GM21786 (cell line): ENCODE measurements at regions not wholly inside any gene's neighbourhood (a gene's known extent, or its start where the extent isn't known, plus 50 kb on each side); places are given as distances from the start of the nearest gene placed in this dataset.
A peak's percentile ranks its signal among the peaks of the same experiment; 100 is the strongest.
"Not testable (repeated sequence)": the region's sequence is repeated elsewhere in the genome, so short reads cannot be mapped to it uniquely, and the experiment has no call there.

Experiments
- ATAC-seq: cut with Tn5 transposase; IDR thresholded peaks from one replicate; pipeline ENCODE4 v1.9.1; 2021; ENCODE audit not compliant: unreplicated experiment

GRCh38 chr2:187206471-187206870, 241.6 kb downstream of the CALCRL start:
- no peak for ATAC-seq

GRCh38 chr2:187206071-187206470, 242.0 kb downstream of the CALCRL start:
- ATAC-seq: no peak

GRCh38 chr2:187198136-187198535, 249.9 kb downstream of the CALCRL start:
- ATAC-seq: no peak

GRCh38 chr2:187194049-187194448, 254.0 kb downstream of the CALCRL start:
- peak; percentile 96 for ATAC-seq

- ATAC-seq: no peak
These were observed 259.0 kb downstream of the CALCRL start for GRCh38 chr2:187188783-187189631.

GRCh38 chr2:187187519-187187918, 260.5 kb downstream of the CALCRL start:
- no peak for ATAC-seq

GRCh38 chr2:187180529-187180928, 267.5 kb downstream of the CALCRL start:
- no peak for ATAC-seq

GRCh38 chr2:187178876-187179275, 269.2 kb downstream of the CALCRL start:
- ATAC-seq: not testable (repeated sequence)

GRCh38 chr2:187177253-187177652, 270.8 kb downstream of the CALCRL start:
- no peak for ATAC-seq

- ATAC-seq: no peak
These were observed 273.5 kb downstream of the CALCRL start for GRCh38 chr2:187174582-187174981.

GRCh38 chr2:187171318-187171717, 276.7 kb downstream of the CALCRL start:
- peak; percentile 41 for ATAC-seq

- ATAC-seq: no peak
These were observed 278.2 kb downstream of the CALCRL start for GRCh38 chr2:187169864-187170263.

GRCh38 chr2:187168720-187169713, 279.0 kb downstream of the CALCRL start:
- ATAC-seq: peak; percentile 73

- no peak for ATAC-seq
These were observed 280.6 kb downstream of the CALCRL start for GRCh38 chr2:187167491-187167890.

- no peak for ATAC-seq
These were observed 282.0 kb downstream of the CALCRL start for GRCh38 chr2:187165936-187166610.

GRCh38 chr2:187158452-187158851, 289.6 kb downstream of the CALCRL start:
- ATAC-seq: no peak

GRCh38 chr2:187157046-187157445, 291.0 kb downstream of the CALCRL start:
- ATAC-seq: no peak

GRCh38 chr2:187155476-187155875, 292.6 kb downstream of the CALCRL start:
- no peak for ATAC-seq

GRCh38 chr2:187150670-187151069, 297.4 kb downstream of the CALCRL start:
- ATAC-seq: no peak

GRCh38 chr2:187148059-187148714, 299.2 kb upstream of the ZSWIM2 start:
- ATAC-seq: peak; percentile 57

GRCh38 chr2:187143537-187143936, 294.6 kb upstream of the ZSWIM2 start:
- ATAC-seq: no peak
